WERI-Rb-1 (cell line): ENCODE measurements at regions not wholly inside any gene's neighbourhood (a gene's known extent, or its start where the extent isn't known, plus 50 kb on each side); places are given as distances from the start of the nearest gene placed in this dataset.
"Not testable (repeated sequence)": the region's sequence is repeated elsewhere in the genome, so short reads cannot be mapped to it uniquely, and the experiment has no call there.

Source experiments
- DNase-seq: peaks from one replicate; pipeline ENCODE4 v3.0.0-alpha.2; 2020
- H3K27ac ChIP-seq: fragments of 250-450 bp; sonication (Bioruptor Pico); 2 replicates; pipeline ENCODE4 v1.5.1; 2020; ENCODE audit warnings: mild to moderate bottlenecking, moderate library complexity
- H3K27me3 ChIP-seq: fragments of 250-450 bp; sonication (Bioruptor Pico); 2 replicates; pipeline ENCODE4 v1.5.1; 2021; ENCODE audit warnings: mild to moderate bottlenecking, low read depth, moderate library complexity; ENCODE audit not compliant: insufficient read depth, severe bottlenecking
- H3K36me3 ChIP-seq: fragments of 250-450 bp; sonication (Bioruptor Pico); 2 replicates; pipeline ENCODE4 v1.5.1; 2020; ENCODE audit warnings: mild to moderate bottlenecking, moderate library complexity
- H3K4me3 ChIP-seq: 2 replicates; pipeline ENCODE4 v1.5.1; 2011; ENCODE audit warnings: low read depth, mild to moderate bottlenecking, control low read depth, low read length
- H3K9me3 ChIP-seq: fragments of 250-450 bp; sonication (Bioruptor Pico); 2 replicates; pipeline ENCODE4 v1.5.1; 2021; ENCODE audit warnings: mild to moderate bottlenecking, moderate library complexity; ENCODE audit not compliant: severe bottlenecking
- CTCF ChIP-seq: IDR thresholded peaks from 2 replicates; pipeline ENCODE4 v1.5.1; 2011; ENCODE audit warnings: low read depth, mild to moderate bottlenecking, control low read depth, inconsistent platforms, low read length

GRCh38 chr12:63508543-63508942, 159.8 kb downstream of the DPY19L2 start:
- H3K27me3 ChIP-seq: no peaks in the 10 kb centered on the region
- H3K27ac ChIP-seq: no peak overlapping the region
- H3K9me3 ChIP-seq: no peaks in the 10 kb centered on the region
- DNase-seq: no peak
- H3K4me3 ChIP-seq: no peak overlapping the region
- TF ChIP-seq CTCF: no peak
- H3K36me3 ChIP-seq: no peaks in the 10 kb centered on the region

GRCh38 chr12:63499567-63499966, 168.7 kb downstream of the DPY19L2 start:
- TF ChIP-seq CTCF: no peak
- no peaks in the 10 kb centered on the region for H3K27me3 ChIP-seq
- peaks cover 3% of the 10 kb centered on the region for H3K9me3 ChIP-seq
- H3K27ac ChIP-seq: no peak overlapping the region
- no peak for DNase-seq
- no peaks in the 10 kb centered on the region for H3K36me3 ChIP-seq
- H3K4me3 ChIP-seq: no peak overlapping the region

- DNase-seq: no peak
- no peak overlapping the region for H3K27ac ChIP-seq
- no peaks in the 10 kb centered on the region for H3K36me3 ChIP-seq
- no peak overlapping the region for H3K4me3 ChIP-seq
- H3K9me3 ChIP-seq: peaks cover 3% of the 10 kb centered on the region
- H3K27me3 ChIP-seq: no peaks in the 10 kb centered on the region
- no peak for TF ChIP-seq CTCF
Measured at GRCh38 chr12:63498239-63498638, 170.1 kb downstream of the DPY19L2 start.

- no peaks in the 10 kb centered on the region for H3K36me3 ChIP-seq
- no peak overlapping the region for H3K4me3 ChIP-seq
- no peak for TF ChIP-seq CTCF
- peaks cover 3% of the 10 kb centered on the region for H3K9me3 ChIP-seq
- no peak for DNase-seq
- no peaks in the 10 kb centered on the region for H3K27me3 ChIP-seq
- H3K27ac ChIP-seq: no peak overlapping the region
Measured at GRCh38 chr12:63496654-63497053, 171.6 kb downstream of the DPY19L2 start.

- Histone ChIP-seq H3K9me3 (peaks cover 3% of the 10 kb centered on the region), H3K27ac (no peak overlapping the region), H3K27me3 (no peaks in the 10 kb centered on the region), H3K36me3 (no peaks in the 10 kb centered on the region), H3K4me3 (no peak overlapping the region)
- TF ChIP-seq CTCF: no peak
- no peak for DNase-seq
Measured at GRCh38 chr12:63495974-63496373, 172.3 kb downstream of the DPY19L2 start.

- DNase-seq, H3K4me3 ChIP-seq, H3K27ac ChIP-seq, H3K36me3 ChIP-seq, H3K9me3 ChIP-seq, H3K27me3 ChIP-seq: not testable (repeated sequence)
Measured at GRCh38 chr12:63493357-63493756, 174.9 kb downstream of the DPY19L2 start.
